ENCODE measurements at regions not wholly inside any gene's neighbourhood (a gene's known extent, or its start where the extent isn't known, plus 50 kb on each side); places are given as distances from the start of the nearest gene placed in this dataset.
"Not testable (repeated sequence)": the region's sequence is repeated elsewhere in the genome, so short reads cannot be mapped to it uniquely, and the experiment has no call there.

DNA sequence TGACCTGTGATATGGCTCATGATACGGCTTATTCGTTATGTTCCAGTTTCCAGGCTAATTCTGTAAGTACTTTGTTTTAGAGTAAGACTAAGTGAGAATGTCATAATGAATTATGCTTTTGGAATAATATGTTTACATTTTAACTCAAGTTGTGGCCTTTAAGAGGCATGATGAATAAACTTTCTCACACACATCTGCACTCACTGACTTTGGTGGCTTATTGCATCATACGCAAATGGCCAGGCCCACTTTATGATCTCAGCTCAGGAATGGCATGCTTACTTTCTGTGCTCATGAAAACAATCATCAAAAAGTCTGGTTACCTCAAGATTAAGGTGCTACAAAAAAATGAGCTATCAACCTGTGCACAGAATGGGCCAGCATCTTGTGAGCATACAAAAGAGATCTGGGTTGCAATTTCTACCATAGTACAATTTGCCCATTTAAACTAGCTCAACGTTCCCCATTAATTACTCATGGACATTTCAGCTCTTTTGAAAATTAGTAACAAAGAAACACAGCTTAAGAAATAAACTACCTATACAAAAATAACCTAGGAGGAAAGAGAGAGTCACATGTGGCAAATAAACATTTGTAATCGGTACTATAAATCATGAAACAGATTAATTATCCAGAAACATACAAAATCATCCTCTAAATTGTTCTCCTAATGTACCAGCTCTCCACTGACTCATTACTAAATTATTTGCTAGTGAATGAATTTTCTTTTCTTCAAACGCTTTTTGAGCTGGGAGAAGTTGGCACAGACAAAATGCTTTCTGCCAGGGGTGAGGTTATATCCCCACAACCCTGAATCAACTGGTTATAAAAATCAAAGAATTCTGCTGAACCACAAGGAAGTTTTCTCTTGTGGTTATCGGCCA lies 439.0 kb upstream of the ADAMTS9 start:
- DNase-seq = no peak
- H3K36me3 ChIP-seq (replicated peaks) = no peaks in the 10 kb centered on the region
- no peak overlapping the region for H3K4me3 ChIP-seq (ENCODE audit: low read depth, low read length)
- no peaks in the 10 kb centered on the region for H3K27me3 ChIP-seq (replicated peaks)
- in situ Hi-C loops (cut with HindIII; ENCODE audit: low pct_ligation_motif_present, low sequenced_read_pairs) = no loop called here
- TF ChIP-seq, protein P1, sequence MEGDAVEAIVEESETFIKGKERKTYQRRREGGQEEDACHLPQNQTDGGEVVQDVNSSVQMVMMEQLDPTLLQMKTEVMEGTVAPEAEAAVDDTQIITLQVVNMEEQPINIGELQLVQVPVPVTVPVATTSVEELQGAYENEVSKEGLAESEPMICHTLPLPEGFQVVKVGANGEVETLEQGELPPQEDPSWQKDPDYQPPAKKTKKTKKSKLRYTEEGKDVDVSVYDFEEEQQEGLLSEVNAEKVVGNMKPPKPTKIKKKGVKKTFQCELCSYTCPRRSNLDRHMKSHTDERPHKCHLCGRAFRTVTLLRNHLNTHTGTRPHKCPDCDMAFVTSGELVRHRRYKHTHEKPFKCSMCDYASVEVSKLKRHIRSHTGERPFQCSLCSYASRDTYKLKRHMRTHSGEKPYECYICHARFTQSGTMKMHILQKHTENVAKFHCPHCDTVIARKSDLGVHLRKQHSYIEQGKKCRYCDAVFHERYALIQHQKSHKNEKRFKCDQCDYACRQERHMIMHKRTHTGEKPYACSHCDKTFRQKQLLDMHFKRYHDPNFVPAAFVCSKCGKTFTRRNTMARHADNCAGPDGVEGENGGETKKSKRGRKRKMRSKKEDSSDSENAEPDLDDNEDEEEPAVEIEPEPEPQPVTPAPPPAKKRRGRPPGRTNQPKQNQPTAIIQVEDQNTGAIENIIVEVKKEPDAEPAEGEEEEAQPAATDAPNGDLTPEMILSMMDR (IDR thresholded peaks at IDR 0.05; ENCODE audit: low read depth, low read length, missing control alignments) = no peak
- no peak overlapping the region for H3K27ac ChIP-seq

DNA sequence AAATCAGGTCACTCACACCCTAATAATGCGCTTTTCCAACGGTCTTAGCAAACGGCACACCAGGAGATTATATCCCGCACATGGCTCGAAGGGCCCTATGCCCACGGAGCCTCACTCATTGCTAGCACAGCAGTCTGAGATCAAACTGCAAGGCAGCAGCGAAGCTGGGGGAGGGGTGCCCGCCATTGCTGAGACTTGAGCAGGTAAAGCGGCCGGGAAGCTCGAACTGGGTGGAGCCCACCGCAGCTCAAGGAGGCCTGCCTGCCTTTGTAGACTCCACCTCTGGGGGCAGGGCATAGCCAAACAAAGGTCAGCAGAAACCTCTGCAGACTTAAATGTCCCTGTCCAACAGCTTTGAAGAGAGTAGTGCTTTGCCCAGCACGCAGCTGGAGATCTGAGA lies 432.4 kb upstream of the ADAMTS9 start:
- H3K27ac ChIP-seq; DNase-seq; in situ Hi-C loops (cut with HindIII; ENCODE audit: low pct_ligation_motif_present, low sequenced_read_pairs): not testable (repeated sequence)

DNA sequence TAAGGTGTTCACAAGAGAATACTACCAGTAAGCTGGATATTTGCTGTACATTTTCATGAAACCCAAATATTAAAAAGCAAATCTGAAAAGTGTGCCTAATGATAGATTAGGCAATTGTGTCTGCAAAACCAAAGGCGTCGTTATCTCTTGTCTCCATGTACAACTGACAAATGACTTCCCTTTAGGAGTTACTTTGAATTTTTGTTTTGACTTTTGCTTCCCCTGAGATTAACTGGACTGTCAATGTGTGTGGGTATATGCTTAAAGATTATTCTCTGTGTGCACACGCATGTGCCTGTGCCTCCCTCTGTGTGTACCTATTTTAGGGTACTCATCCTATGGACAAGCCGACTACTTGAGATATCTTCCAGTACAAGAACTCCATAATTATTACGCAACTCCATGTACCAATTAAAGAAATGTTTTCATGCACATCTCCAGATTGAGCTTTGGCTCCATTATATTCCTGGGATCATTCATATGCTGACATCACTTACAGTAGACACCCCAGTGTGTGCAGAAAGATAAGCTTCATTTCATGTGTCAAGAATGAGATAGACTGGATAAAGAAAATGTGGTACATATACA lies 431.2 kb upstream of the ADAMTS9 start:
- no peak overlapping the region for H3K27ac ChIP-seq
- in situ Hi-C loops (cut with HindIII; ENCODE audit: low pct_ligation_motif_present, low sequenced_read_pairs) = no loop called here
- no peaks in the 10 kb centered on the region for H3K36me3 ChIP-seq (replicated peaks)
- TF ChIP-seq, protein P1 (IDR thresholded peaks at IDR 0.05; ENCODE audit: low read depth, low read length, missing control alignments) = no peak
- H3K27me3 ChIP-seq (replicated peaks) = no peaks in the 10 kb centered on the region
- no peak for DNase-seq
- no peak overlapping the region for H3K4me3 ChIP-seq (ENCODE audit: low read depth, low read length)

More for the DNA sequence above, 432.4 kb upstream of the ADAMTS9 start:
- H3K4me3 ChIP-seq (ENCODE audit: low read depth, low read length); H3K36me3 ChIP-seq (replicated peaks); H3K27me3 ChIP-seq (replicated peaks): not testable (repeated sequence)

DNA sequence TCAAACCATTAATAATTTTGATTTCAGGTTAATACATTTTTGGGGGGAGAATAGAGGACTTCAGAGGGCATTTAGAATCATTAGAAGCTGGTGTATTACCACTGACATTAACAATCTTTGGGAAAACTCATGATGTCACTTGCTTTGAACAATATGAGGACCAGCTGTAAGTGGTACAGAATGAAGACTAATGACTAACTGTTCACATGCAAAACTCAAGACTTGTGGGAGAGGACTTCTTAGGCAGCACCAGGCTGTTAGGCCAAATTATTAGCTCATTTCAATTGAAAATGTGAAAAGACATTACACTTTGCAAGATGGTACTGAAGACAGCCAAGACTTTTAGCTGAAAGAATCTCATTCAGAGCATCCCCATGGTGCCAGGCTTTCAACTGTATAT lies 426.2 kb upstream of the ADAMTS9 start:
- H3K36me3 ChIP-seq (replicated peaks) = no peaks in the 10 kb centered on the region
- in situ Hi-C loops (cut with HindIII; ENCODE audit: low pct_ligation_motif_present, low sequenced_read_pairs) = no loop called here
- TF ChIP-seq, protein P1 (IDR thresholded peaks at IDR 0.05; ENCODE audit: low read depth, low read length, missing control alignments) = no peak
- H3K27ac ChIP-seq = no peak overlapping the region
- DNase-seq = no peak
- no peak overlapping the region for H3K4me3 ChIP-seq (ENCODE audit: low read depth, low read length)
- H3K27me3 ChIP-seq (replicated peaks) = no peaks in the 10 kb centered on the region

DNA sequence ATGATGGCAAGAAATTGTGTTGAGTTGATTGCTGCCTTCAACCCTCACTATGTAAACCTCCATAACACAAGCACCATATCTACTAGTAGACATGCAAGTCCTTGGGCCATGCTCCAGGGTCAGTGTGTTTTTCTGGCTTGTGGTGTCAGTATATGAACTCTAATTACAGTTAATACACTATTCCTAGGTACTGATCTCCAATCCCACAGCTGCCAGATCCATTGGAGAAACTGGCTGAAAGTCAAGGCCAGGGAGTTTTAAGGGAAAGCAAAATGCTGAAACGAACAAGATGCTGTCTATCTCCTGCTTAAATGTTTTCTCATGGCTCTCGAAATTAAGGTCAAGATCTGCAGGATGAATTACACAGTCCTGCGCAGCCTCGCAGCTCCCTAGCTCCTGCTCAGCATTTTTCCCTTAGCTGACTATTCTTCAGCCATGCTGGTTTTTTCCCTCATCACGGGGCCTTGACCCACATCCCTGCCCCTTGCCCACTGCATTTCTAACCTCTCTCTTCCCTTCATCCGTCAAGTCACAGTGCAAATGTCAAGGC lies 425.0 kb upstream of the ADAMTS9 start:
- Histone ChIP-seq H3K27ac (no peak overlapping the region), H3K27me3 (replicated peaks) (no peaks in the 10 kb centered on the region), H3K36me3 (replicated peaks) (no peaks in the 10 kb centered on the region), H3K4me3 (ENCODE audit: low read depth, low read length) (no peak overlapping the region)
- TF ChIP-seq, protein P1 (IDR thresholded peaks at IDR 0.05; ENCODE audit: low read depth, low read length, missing control alignments) = no peak
- in situ Hi-C loops (cut with HindIII; ENCODE audit: low pct_ligation_motif_present, low sequenced_read_pairs) = no loop called here
- no peak for DNase-seq

DNA sequence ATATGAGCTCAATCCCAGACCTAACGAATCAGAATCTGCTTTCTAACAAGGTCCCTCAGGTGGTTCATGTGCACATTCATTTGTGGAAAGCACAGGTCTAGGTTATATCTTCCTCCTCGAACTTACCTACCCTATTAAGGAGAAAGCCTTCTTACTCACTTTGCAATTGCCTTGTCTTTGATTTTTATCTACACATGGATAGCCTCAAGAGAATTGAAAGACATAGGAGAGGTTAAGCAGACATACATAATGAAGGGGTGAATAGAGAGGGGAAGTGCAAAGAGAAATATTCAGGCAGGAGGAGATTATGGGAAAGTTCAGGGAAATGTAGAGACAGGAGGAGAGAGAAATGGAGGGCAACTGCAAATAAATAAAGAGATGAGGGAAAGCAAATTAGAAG lies 422.9 kb upstream of the ADAMTS9 start:
- H3K27me3 ChIP-seq (replicated peaks) = no peaks in the 10 kb centered on the region
- in situ Hi-C loops (cut with HindIII; ENCODE audit: low pct_ligation_motif_present, low sequenced_read_pairs) = no loop called here
- no peak for DNase-seq
- TF ChIP-seq, protein P1 (IDR thresholded peaks at IDR 0.05; ENCODE audit: low read depth, low read length, missing control alignments) = no peak
- H3K4me3 ChIP-seq (ENCODE audit: low read depth, low read length) = no peak overlapping the region
- no peak overlapping the region for H3K27ac ChIP-seq
- no peaks in the 10 kb centered on the region for H3K36me3 ChIP-seq (replicated peaks)

Measured in brain microvascular endothelial cell (primary cell).